NOMO-1 treated with DMSO at 0.1 percent for 48 hours (cell line): ENCODE measurements at regions not wholly inside any gene's neighbourhood (a gene's known extent, or its start where the extent isn't known, plus 50 kb on each side); places are given as distances from the start of the nearest gene placed in this dataset.

Experiments used
- DNase-seq: peaks from one replicate; lab custom pipeline; 2025; ENCODE audit not compliant: unreplicated experiment; lab: John Stamatoyannopoulos, UW

GRCh38 chr17:70230850-70231640 lies 61.7 kb downstream of the KCNJ2 start:
- DNase-seq, result peak; percentile 70

GRCh38 chr17:70232466-70232865 lies 63.1 kb downstream of the KCNJ2 start:
- DNase-seq, result no peak

- DNase-seq, result no peak
Measured at GRCh38 chr17:70235252-70235651, 65.9 kb downstream of the KCNJ2 start.

GRCh38 chr17:70238228-70238627 lies 68.9 kb downstream of the KCNJ2 start:
- no peak for DNase-seq

GRCh38 chr17:70238646-70239045 lies 69.3 kb downstream of the KCNJ2 start:
- no peak for DNase-seq

GRCh38 chr17:70239391-70239826 lies 70.1 kb downstream of the KCNJ2 start:
- no peak for DNase-seq

- DNase-seq, result no peak
Measured at GRCh38 chr17:70241071-70241470, 71.7 kb downstream of the KCNJ2 start.

GRCh38 chr17:70242781-70243437 lies 73.6 kb downstream of the KCNJ2 start:
- no peak for DNase-seq

GRCh38 chr17:70251706-70252105 lies 82.4 kb downstream of the KCNJ2 start:
- no peak for DNase-seq

GRCh38 chr17:70254735-70255460 lies 85.6 kb downstream of the KCNJ2 start:
- DNase-seq, result no peak

GRCh38 chr17:70256751-70257150 lies 87.4 kb downstream of the KCNJ2 start:
- no peak for DNase-seq

- no peak for DNase-seq
Measured at GRCh38 chr17:70258465-70258864, 89.1 kb downstream of the KCNJ2 start.

GRCh38 chr17:70259400-70259799 lies 90.1 kb downstream of the KCNJ2 start:
- no peak for DNase-seq

- DNase-seq, result no peak
Measured at GRCh38 chr17:70261170-70261569, 91.8 kb downstream of the KCNJ2 start.

GRCh38 chr17:70265471-70265870 lies 96.1 kb downstream of the KCNJ2 start:
- DNase-seq, result no peak

- no peak for DNase-seq
Measured at GRCh38 chr17:70266394-70266793, 97.1 kb downstream of the KCNJ2 start.

- no peak for DNase-seq
Measured at GRCh38 chr17:70268383-70268782, 99.1 kb downstream of the KCNJ2 start.

GRCh38 chr17:70270554-70270953 lies 101.2 kb downstream of the KCNJ2 start:
- no peak for DNase-seq

- DNase-seq, result no peak
Measured at GRCh38 chr17:70271200-70271599, 101.9 kb downstream of the KCNJ2 start.

GRCh38 chr17:70271672-70272071 lies 102.3 kb downstream of the KCNJ2 start:
- DNase-seq, result no peak

- no peak for DNase-seq
Measured at GRCh38 chr17:70274255-70274654, 104.9 kb downstream of the KCNJ2 start.

GRCh38 chr17:70276906-70277305 lies 107.6 kb downstream of the KCNJ2 start:
- no peak for DNase-seq
